ENCODE measurements at regions not wholly inside any gene's neighbourhood (a gene's known extent, or its start where the extent isn't known, plus 50 kb on each side); places are given as distances from the start of the nearest gene placed in this dataset.

DNA sequence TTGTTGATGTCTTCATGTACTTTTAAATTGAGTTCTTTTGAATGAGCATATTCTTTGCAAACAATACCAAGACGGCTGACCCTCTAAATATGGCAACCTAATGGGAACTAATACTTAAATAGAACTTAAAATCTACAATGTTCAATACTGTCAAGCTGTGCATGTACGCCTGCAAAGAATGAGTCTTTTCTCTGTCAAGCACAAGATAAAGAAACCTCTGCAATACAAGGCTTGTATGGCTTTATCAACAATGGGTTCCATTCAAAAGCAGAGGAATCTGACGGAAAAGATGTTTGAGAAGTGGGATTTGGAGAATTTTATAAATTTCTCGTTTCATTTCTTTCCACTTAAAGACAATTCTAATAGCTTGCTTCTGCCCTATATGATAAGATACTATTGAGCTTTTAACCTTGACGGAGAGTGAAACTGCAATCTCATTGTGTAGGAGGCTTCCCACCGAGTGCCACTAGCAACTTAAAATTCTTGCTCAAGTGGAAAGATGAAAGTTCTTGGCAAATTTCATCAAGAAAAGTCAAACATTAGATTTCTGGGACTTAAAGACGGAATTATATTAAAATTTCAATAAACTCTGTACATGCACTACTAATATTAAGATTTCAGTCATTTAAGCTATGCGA lies 119.8 kb downstream of the RGS21 start:
- TF ChIP-seq, protein P1, sequence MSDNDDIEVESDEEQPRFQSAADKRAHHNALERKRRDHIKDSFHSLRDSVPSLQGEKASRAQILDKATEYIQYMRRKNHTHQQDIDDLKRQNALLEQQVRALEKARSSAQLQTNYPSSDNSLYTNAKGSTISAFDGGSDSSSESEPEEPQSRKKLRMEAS (IDR thresholded peaks at IDR 0.05; ENCODE audit: low read depth, low read length), result no peak
- TF ChIP-seq POLR2A (IDR thresholded peaks at IDR 0.05; ENCODE audit: extremely low read depth, insufficient read length), result no peak
- TF ChIP-seq, protein P2, sequence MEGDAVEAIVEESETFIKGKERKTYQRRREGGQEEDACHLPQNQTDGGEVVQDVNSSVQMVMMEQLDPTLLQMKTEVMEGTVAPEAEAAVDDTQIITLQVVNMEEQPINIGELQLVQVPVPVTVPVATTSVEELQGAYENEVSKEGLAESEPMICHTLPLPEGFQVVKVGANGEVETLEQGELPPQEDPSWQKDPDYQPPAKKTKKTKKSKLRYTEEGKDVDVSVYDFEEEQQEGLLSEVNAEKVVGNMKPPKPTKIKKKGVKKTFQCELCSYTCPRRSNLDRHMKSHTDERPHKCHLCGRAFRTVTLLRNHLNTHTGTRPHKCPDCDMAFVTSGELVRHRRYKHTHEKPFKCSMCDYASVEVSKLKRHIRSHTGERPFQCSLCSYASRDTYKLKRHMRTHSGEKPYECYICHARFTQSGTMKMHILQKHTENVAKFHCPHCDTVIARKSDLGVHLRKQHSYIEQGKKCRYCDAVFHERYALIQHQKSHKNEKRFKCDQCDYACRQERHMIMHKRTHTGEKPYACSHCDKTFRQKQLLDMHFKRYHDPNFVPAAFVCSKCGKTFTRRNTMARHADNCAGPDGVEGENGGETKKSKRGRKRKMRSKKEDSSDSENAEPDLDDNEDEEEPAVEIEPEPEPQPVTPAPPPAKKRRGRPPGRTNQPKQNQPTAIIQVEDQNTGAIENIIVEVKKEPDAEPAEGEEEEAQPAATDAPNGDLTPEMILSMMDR (IDR thresholded peaks at IDR 0.05; ENCODE audit: low read depth, low read length), result no peak
- TF ChIP-seq MYC (IDR thresholded peaks at IDR 0.05; ENCODE audit: low read depth, low read length), result no peak

Measured in NB4 (cell line).